SK-N-DZ (cell line): ENCODE measurements at regions not wholly inside any gene's neighbourhood (a gene's known extent, or its start where the extent isn't known, plus 50 kb on each side); places are given as distances from the start of the nearest gene placed in this dataset.

Experiments
- DNase-seq: peaks from one replicate; pipeline ENCODE4 v3.0.0-alpha.2; 2015; ENCODE audit warnings: low spot score

DNA sequence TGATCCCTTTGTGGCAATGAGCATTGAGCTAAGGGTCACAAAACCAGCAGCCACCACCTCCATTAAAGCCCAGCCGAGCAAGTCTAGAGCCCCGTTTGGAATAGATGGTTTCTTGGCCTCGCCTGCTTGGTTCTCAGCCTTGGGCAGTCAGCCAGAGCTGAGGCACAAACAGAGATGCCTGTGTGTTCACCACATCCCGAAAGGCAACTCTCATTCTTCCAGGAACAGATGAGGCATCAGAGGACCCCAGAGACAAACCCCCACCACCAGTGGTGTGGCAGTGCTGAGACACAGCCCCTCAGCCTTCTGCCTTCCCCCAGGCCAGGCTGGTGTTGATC is 203.3 kb upstream of the ZMIZ1 start:
- no peak for DNase-seq

DNA sequence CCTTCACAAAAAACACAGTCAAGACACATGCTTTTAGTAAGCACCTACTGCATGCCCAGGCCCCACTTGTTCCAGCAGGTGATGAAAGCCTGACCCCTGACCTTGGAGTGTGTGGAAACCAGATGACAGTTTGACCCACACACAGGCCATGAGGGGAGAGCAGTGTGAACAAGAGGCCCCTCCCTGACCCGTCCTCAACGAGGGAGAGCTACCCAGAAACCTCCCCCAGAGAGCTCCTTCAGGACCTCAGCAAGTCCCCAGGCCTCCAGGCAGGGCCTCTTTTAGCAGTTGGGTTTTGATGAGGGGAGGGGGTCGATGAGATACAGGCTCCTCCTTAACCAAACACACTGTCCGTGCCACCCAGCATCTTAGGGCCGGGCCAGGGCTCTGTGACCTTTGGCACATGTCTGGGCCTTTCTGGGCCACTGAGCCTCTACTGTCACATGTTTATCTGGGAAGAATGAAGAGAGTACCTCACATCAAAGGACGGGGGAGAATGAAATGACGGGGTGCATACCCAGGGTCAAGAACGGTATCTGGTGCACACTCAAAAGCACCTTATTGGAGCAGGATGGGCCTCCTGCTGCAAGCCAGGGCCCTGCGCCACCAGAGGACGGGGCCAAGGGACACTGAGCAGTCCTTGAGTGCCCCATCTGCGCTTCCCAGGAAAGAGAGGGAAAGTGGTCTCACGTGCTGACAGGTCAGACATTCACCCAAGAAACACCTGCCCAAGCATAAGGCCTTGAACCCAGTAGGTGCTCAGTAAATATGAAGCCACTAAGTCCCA is 202.6 kb upstream of the ZMIZ1 start:
- DNase-seq, result no peak

DNA sequence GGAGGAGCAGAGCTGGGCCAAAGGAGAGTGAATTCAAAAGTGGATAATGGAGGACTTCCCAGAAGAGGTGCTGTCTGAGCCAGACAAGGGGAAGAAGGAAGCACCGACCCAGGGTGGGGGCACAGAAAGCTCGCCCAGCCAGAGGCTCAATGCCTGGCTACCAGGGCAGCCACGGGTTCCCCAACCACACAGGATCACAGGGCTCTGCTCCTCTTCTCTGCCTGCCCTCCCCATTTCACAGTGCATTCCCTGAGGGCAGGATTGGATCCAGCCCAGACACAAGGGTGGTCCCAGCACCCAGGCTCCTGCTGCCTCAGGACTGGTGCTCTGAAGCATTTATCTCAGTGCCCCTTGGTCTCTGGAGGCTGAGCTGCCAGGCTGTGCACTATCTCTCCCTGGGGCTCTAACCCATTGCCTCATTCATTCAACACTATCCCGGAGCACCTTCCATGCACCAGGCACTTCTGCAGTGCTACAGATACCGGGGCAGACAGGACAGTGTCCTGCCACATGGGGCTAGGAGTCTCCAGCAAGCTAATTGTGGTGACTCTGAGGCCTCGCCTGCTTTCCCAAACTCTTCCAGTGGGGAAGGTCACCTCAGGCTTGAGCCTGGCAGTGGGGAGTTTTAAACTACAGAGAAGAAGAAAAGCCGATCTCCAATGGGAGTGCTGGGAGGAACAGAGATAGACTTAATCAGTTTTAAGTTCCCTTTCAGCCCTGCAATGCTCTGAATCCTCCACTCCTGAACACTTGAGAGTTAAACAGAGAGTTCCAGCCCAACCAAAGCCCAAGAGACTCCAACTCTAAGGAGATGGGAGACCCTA is 201.8 kb upstream of the ZMIZ1 start:
- DNase-seq, result no peak

DNA sequence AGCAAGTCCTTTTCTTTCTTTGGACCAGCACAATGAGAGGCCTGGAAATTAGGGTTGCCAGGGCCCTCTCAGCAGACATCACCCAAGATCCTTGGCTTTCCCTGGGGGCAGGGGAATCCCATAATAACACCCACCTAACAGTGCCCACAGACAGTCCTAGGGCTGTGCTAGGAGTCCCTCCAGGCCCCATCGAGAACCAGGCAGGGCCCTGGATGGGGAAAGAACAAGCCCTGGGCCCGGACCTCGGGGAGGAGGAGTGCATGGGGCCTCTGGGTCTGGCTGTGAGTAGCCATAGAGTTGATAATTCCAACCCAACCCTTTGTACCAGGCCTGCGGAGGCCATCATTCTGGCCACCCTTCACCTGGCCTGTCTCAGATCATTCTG is 201.2 kb upstream of the ZMIZ1 start:
- no peak for DNase-seq

DNA sequence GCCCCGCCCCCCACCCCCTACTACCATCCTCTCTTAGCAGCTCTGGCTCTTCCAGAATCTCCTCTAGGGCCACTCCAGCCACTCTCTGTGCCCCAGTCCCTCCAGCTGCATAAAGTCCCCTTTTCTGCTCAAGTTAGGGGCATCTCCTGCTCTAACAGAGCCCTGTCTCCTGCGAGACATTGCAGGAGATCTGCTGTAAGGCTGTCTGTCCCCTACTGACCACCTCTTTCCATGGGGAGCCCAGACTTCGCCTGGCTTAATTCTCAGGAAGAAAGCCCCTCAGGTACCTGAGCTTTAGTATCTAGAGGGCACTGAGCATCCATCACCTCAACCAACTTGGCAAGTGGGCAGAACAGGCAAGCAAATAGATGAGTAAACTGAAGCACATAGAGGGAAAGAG is 200.7 kb upstream of the ZMIZ1 start:
- no peak for DNase-seq

DNA sequence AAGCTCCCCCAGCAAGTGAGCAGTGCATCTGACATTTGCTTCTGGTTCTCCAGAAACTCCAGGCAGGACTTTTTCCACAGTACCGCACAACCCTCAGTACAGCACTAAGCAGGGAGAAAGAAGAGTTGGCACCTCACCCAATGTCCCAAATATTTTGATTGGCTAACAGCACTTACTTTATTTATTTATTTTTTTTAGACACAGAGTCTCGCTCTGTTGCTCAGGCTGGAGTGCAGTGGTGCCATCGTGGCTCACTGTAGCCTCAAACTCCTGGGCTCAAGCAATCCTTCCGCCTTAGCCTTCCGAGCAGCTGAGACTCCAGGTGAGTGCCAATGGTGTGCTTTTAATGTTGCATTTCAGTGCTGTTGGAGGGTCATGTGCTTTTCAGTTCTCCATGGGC is 200.3 kb upstream of the ZMIZ1 start:
- DNase-seq, result no peak

DNA sequence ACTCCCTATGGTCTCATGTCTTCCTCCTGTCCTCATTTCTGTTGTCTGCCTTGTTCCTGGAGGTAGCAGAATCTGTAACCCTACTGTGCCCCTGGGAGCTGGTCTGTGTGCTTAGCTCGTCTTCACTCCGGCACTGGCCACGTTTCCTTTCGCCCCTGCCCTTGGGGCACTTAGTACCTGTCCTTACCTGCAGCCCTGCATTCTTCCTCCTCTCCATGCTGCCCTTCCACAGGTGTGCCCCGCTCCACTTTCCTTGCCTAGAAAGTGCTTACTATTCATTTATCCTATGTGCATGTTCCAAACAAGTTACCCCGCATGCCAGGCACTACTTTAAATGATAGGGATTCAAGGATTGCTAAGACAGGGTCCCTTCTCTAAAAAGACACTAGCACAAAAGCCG is 199.9 kb upstream of the ZMIZ1 start:
- DNase-seq, result no peak

DNA sequence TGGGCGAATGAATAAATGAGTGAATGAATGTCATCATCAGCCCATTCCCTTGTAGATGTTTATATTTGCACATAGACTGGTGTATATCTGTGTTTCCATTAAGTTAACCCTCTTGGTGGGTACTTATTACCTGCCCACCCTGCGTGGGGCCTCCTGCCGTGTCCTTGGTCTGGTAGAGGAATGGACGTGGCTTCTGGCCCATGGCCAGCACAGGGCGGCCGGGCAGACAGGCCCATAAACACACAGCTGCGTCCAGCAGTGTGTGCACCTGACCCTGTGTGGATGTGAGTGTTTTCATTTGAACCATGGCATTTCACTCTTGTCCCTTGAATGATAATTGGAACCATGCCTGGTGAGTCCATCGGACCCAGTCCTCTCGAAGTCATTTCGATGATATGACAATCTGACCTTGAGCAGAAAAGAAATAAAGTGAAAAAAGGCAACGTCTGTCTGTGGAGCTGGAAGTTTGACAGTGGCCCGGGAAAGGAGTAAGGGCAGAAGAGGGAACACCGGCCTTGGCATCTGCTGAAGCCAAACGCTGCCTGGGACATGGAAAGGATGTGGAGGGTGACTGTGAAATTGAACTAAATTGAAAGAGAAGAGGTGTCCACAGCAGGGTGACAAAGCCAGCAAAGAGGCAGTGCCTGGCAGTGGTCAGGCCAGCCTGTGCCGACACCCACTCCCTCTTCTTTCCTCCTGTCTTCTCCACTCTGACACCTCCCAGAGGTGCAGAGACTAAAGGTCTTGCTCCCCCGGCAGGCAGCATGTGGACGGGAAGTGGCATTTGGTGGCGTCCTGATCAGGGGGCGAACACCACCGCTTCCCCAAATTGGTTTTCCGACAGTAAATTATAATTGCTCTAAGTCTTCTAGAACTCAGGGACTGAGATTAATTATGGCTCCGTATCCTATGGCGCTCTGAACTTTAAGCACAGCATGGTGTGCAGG is 199.0 kb upstream of the ZMIZ1 start:
- no peak for DNase-seq

DNA sequence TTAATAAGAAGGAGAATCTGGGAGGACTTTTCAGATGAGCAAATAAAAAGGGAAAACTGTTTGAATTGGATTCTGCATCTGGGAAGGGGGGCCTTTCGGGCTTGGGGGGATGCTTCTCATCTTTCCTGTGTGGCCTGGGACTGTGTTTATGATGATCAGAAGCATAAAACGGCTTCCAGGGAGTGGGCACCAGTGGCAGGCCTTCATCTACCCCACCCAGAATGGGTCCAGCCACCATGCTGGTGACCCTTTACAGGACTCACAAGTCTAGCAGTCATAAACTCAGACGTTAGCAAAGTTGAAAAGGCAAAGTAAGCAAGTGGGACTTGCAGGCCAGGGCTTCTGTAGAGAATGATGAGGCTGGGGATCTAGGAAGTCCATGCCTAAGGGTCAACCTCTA is 198.3 kb upstream of the ZMIZ1 start:
- DNase-seq, result no peak

DNA sequence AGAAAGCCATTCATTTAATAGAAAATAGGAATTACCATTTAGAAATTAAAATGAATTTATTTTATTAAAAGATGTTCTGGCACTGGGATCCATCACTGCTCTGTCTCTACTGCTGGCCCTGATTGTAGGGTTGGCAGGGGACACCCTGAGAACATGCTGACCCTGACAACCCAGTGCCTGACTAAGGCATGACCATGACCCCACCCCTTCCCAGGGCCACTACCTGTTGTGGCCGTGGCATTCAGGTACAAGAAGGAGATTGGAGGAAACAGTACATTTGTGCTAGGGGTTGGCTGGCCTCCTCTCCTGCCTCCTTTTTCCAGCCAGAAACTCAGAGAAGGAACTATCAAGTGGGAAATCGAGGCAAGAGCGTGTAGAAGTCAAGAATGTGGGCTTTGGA is 197.0 kb upstream of the ZMIZ1 start:
- no peak for DNase-seq

DNA sequence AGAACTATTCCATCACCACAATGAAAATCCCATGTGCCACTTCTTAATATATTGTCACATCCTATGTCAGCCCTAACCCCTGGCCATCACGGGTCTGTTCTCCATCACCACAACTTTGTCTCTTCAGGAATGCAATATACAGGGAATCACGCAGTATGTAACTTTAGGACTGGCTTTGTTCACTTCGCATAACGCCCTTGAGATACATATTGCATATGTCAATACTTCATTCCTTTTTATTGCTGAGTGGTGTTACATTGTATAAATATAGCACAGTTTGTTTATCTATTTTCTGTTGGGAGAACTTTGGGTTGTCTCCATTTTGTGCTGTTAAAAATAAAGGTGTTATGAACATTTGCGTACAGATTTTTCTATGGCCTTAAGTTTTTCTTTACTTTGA is 195.4 kb upstream of the ZMIZ1 start:
- DNase-seq, result no peak

DNA sequence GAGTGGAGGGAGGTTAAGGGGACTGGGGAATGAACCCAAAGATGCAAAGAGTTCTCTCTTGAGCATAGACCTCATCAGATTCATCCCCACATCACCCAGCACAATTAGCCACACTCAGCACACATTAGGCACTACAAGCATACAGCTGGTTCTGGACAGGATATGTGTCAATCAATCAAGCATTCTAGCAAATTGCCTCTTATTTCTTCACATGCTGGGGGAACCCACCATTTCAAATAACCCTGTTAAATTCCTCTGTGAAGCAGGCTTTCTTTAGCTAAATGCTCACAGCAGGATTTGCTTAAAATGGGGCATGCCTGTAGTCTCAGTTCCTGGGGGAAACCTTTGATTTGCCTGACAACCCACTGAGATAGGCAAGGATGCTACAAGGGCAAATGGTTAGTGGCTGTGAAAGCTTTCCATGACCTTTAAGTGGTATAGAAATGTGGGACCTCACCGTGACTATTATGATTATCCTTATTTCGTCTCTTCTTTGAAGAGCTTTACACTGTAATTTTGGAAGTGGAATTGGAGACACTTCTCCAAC is 193.4 kb upstream of the ZMIZ1 start:
- DNase-seq, result no peak

DNA sequence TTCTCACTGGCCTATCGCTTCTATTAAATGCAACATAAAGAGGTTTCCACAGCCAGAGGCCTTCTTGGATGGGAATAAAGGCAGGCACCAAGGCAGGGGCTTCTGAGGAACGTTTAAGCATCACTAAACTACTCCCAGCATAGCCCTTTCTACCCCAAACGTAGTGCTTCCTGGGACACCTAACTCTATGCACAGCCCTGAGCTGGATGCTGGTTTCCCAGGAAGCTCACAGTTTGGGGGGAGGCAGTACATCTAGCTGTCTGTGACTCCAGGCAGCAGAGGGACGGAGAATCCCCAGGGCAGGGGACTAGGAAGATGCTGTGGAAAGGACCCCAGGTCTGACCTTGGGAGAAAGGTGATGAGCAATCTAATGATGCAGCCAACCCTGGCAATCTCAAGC is 192.8 kb upstream of the ZMIZ1 start:
- no peak for DNase-seq

DNA sequence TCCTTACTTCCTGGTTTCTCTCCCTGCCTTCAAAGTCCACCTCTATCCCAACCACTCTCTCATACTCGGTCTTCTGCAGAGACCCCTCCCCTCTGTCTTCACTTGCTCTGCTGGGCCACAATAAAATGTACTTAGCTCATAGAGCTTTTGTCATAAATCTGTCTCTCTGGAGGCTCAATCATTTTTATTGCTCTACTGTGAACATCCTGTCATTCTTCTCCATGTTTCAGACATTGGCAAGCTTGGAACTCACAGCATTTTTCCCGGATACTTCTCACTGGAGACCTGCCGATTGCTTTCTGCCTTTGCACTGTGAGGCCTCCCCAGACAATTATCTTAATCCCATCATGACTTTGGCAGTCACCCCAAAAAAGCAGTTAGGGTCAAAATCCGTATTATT is 192.3 kb upstream of the ZMIZ1 start:
- DNase-seq, result no peak

DNA sequence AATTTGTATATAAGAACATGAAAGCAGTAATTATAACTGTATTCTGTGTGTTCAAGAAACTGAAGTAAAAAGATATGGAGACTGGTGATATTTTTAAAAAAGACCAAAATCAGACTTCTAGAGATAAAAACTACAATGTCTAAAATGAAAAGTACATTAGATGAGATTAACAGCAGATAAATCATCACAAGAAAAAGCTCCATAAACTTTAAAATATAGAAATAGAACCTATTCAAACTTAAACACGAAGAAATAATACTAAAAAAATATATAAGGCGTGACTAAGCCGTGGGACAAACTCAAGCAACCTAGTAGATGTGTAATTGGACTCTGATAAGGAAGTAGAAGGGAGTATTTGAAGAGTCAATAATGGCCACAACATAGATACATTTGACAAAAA is 189.1 kb upstream of the ZMIZ1 start:
- no peak for DNase-seq

DNA sequence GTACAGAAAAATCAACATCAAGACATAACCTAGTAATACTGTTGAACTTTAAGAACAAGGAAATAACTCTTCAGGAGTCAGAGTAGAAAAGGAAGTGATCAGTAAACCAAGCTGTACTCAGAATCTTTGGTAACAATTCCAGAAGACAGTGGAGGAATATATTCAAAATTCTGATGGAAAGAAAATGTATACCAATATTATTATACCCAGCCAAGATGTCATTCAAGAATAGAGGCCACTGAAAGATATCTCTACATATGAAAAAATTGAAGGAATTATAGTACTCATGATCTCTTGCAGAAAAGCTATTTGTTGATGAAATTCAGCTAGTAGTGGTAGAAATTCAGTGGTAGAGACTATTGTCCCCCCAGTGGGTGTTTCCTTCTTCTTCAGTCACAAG is 182.6 kb upstream of the ZMIZ1 start:
- no peak for DNase-seq

DNA sequence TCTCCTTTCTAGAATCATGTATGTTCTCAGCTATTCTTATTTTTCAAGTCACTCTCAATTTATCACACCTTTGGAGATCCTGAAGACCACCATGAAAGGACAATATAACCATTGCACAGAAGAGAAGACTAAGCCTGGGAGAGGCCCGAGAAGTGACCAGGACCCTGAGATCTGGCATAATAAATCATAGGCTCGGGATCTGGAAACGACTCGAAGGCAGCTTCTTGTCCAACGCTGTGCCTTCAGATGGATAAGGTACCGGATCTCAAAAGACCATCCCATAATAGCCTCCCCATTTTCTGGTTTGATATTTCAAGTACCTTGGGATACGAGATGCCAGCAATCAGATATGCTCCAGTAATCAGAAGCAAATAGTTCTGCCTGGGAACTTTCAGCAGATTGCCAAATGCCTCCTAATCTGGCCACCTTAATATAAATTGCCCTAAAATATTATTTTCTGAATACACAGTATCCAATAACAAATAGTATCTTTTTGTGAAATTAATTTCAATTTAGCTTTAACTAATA is 179.2 kb upstream of the ZMIZ1 start:
- DNase-seq, result no peak

DNA sequence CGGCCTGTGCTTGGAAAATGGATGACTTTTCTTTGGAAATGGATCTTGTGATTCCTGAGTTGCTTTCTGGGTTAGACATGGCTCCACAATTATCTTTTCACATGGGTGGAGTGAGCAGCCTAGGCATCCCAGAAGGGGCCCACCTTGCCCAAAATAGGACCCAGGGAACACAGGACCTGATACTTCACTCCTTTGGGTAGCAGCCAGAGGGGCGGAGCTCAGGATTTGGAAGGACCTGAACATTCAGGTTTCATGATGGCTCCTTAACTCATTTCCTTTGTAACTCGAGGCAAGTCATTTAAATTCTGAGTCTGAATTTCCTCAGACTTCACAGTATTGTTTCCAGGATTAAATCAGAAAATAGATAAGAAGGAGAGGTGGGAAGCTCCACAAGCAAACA is 178.3 kb upstream of the ZMIZ1 start:
- DNase-seq, result no peak

DNA sequence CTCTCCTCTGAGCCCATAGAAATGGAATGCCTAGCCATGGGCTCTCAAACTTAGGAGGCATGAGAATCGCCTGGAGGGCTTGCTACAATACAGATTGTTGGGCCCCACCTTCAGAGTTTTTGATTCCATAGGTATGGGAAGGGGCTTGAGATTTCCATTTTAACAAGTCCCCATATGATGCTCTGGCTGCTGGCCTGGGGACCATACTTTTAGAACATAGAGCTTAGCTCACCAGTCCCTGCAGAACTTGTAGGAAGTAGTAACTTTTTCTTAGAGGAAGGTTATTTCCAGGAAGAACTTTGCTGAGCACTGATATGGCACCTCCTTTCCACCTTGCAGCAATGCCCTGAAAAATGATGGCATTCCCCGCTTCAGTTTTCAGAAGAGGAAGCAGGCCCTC is 177.0 kb upstream of the ZMIZ1 start:
- DNase-seq, result no peak

DNA sequence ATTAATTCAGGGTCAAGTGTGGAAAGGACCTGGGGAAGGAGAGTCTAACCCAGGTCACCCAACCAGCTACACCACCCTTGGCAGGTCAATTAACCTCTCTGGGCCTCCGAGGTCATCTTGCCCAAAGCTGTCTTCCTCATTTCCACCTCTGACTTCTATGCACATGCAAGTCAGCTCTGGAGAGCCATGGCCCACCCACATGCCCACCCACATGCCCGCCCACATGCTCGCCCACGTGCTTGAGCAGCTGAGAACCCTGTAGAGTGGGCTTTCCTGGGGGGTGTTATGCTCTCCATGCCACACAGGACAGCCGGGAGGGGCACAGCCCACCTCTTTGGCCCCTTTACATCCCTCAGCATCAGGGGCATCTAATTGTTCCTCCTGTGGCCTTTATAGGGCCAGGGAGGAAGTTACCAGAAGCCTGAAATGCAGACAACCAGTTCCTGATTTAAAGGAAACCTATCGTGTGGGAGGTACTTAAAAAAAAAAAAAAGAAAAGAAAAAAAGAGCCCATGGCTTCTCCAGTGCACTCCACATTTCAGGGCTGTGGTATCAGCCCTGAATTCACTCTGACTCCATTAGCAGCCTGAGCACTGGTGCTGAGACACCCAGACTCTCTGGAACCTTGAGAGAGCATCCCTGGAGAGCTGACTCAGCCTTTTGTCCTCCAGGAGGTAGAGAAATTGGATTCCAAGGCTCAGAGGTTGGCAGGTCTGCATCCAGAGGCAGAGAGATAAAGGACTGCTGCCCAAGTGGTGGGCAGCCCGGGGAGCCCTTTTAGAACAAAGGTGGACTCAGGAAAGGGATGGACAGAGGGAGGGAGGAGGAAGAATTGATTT is 176.2 kb upstream of the ZMIZ1 start:
- no peak for DNase-seq

DNA sequence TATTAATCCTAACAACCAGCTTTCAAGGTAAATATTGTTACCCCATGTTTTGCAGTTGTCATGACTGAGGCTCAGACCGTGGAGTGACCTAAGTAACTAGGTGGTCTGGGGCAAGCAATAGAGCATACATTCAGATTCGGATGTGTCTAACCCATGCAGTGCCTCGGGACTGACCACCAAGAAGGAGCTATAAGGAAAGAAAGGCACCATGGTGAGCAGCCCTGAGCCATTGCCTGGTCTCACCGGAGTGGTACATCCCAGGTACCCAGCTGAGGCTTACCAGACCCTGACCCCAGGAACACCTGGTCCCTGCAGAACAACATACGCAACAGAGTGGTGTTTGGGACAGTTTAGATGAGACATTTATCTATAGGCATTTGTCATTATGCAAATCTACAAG is 175.5 kb upstream of the ZMIZ1 start:
- DNase-seq, result no peak
